Esophagus muscularis mucosa (tissue), 4 donors: ENCODE measurements at regions not wholly inside any gene's neighbourhood (a gene's known extent, or its start where the extent isn't known, plus 50 kb on each side); places are given as distances from the start of the nearest gene placed in this dataset.

Source experiments
- EP300 ChIP-seq: sonication (generic); formaldehyde crosslinking; IDR thresholded peaks from one replicate; pipeline ENCODE4 v1.6.1; 2017; ENCODE audit warnings: antibody characterized with exemption
- POLR2A ChIP-seq: fragments of 450-650 bp; IDR thresholded peaks from one replicate; pipeline ENCODE4 v1.6.1; 2017; ENCODE audit warnings: antibody characterized with exemption, moderate library complexity, mild to moderate bottlenecking, low read depth
- POLR2AphosphoS5 ChIP-seq, 2 donors: sonication (generic); formaldehyde crosslinking; IDR thresholded peaks; one replicate each; pipeline ENCODE4 v1.6.1; 2017; ENCODE audit warnings: antibody characterized with exemption in 2 of 2
- TF ChIP-seq, protein P1 (sequence below), 3 experiments: fragments of 200-600 bp in 2 of 3; fragments of 450-650 bp in 1 of 3; sonication (generic) in 2 of 3; IDR thresholded peaks; one replicate each; pipeline ENCODE4 v1.5.1; 2017 to 2019; ENCODE audit warnings: antibody characterized with exemption in 3 of 3, mild to moderate bottlenecking in 2 of 3, moderate library complexity in 1 of 3

DNA sequence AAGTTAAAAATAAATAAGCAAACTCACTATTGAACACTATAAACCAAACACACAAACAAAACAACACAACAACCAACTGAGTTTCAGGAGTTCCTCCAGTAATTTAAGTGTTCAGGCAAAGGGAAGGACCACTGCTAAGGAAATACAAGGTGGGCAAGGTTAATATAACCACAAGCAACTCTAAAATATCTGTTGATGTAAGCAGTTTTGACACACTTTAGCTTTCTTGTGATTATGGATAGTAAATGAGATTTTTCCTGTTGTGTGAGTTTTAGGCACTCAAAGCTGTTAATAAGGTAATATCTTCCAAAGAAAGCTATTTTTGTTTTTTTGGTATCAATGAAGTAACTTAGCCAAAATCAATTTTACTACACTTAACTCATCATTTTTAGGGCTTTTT lies 839.1 kb upstream of the FOXG1 start:
- TF ChIP-seq, protein P1, sequence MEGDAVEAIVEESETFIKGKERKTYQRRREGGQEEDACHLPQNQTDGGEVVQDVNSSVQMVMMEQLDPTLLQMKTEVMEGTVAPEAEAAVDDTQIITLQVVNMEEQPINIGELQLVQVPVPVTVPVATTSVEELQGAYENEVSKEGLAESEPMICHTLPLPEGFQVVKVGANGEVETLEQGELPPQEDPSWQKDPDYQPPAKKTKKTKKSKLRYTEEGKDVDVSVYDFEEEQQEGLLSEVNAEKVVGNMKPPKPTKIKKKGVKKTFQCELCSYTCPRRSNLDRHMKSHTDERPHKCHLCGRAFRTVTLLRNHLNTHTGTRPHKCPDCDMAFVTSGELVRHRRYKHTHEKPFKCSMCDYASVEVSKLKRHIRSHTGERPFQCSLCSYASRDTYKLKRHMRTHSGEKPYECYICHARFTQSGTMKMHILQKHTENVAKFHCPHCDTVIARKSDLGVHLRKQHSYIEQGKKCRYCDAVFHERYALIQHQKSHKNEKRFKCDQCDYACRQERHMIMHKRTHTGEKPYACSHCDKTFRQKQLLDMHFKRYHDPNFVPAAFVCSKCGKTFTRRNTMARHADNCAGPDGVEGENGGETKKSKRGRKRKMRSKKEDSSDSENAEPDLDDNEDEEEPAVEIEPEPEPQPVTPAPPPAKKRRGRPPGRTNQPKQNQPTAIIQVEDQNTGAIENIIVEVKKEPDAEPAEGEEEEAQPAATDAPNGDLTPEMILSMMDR (IDR thresholded peaks at IDR 0.05), result no peak
- TF ChIP-seq POLR2A (no peak), EP300 (no peak), POLR2AphosphoS5 (IDR thresholded peaks at IDR 0.05) (no peak)
